ENCODE measurements at regions not wholly inside any gene's neighbourhood (a gene's known extent, or its start where the extent isn't known, plus 50 kb on each side); places are given as distances from the start of the nearest gene placed in this dataset.

- TF ChIP-seq POLR2A (IDR thresholded peaks at IDR 0.05; ENCODE audit: low read length) (no peak), GATA1 (IDR thresholded peaks at IDR 0.05; ENCODE audit: low read depth, low read length) (no peak)
These were observed 65.5 kb upstream of the LIFR start for GRCh38 chr5:38621840-38622437.

Measured in erythroblast (primary cell).